CD14-positive monocyte (primary cell): ENCODE measurements at regions not wholly inside any gene's neighbourhood (a gene's known extent, or its start where the extent isn't known, plus 50 kb on each side); places are given as distances from the start of the nearest gene placed in this dataset.
"Not testable (repeated sequence)": the region's sequence is repeated elsewhere in the genome, so short reads cannot be mapped to it uniquely, and the experiment has no call there.

Experiments
- DNase-seq, 3 donors: peaks; one replicate each; pipeline ENCODE4 v3.0.0-alpha.2; 2011 to 2022
- H2AFZ ChIP-seq: 2 replicates; pipeline ENCODE4 v1.6.0; 2012; ENCODE audit warnings: mild to moderate bottlenecking, low read depth, low read length, inconsistent platforms; ENCODE audit not compliant: insufficient read depth, poor library complexity, severe bottlenecking
- H3K27ac ChIP-seq, 2 donors: 1 replicate in 1 of 2; 2 replicates in 1 of 2; pipeline ENCODE4 v1.5.1; 2012 to 2013; ENCODE audit warnings: low read length in 2 of 2, control low read depth in 1 of 2, inconsistent platforms in 1 of 2, low read depth in 1 of 2, mild to moderate bottlenecking in 1 of 2
- H3K27me3 ChIP-seq, 2 donors: one replicate each; pipeline versions ENCODE4 v1.6.0 to v1.6.1; 2011 to 2013; ENCODE audit warnings: low read length in 2 of 2; ENCODE audit not compliant: control insufficient read depth in 2 of 2, insufficient read depth in 2 of 2
- H3K36me3 ChIP-seq, 2 donors: replicated peaks in 1 of 2; 1 replicate in 1 of 2; 2 replicates in 1 of 2; pipeline versions ENCODE4 v1.5.1 to v1.6.1; 2012 to 2013; ENCODE audit warnings: low read length in 2 of 2, control low read depth in 1 of 2, inconsistent platforms in 1 of 2, mild to moderate bottlenecking in 1 of 2; ENCODE audit not compliant: insufficient read depth in 2 of 2, control insufficient read depth in 1 of 2
- H3K4me1 ChIP-seq, 2 donors: 1 replicate in 1 of 2; 2 replicates in 1 of 2; pipeline versions ENCODE4 v1.5.1 to v1.6.1; 2012 to 2013; ENCODE audit warnings: low read length in 2 of 2, control low read depth in 1 of 2, inconsistent platforms in 1 of 2, mild to moderate bottlenecking in 1 of 2, moderate library complexity in 1 of 2; ENCODE audit not compliant: insufficient read depth in 2 of 2, control insufficient read depth in 1 of 2
- H3K4me2 ChIP-seq: replicated peaks from 2 replicates; pipeline ENCODE3; 2012; ENCODE audit warnings: low read length, moderate library complexity, mild to moderate bottlenecking; ENCODE audit not compliant: poor library complexity, severe bottlenecking; ENCODE audit errors: extremely low read depth
- H3K4me3 ChIP-seq, 3 experiments: fragments of 200-600 bp in 1 of 3; sonication (generic) in 1 of 3; replicated peaks in 1 of 3; 1 replicate in 2 of 3; 2 replicates in 1 of 3; pipeline ENCODE4 v1.5.1; 2011 to 2013; ENCODE audit warnings: low read length in 3 of 3, mild to moderate bottlenecking in 3 of 3, control low read depth in 2 of 3, low read depth in 2 of 3, inconsistent platforms in 1 of 3, moderate library complexity in 1 of 3
- H3K79me2 ChIP-seq: 2 replicates; pipeline ENCODE4 v1.6.0; 2012; ENCODE audit warnings: mild to moderate bottlenecking, control low read depth, inconsistent platforms, low read length, moderate library complexity; ENCODE audit not compliant: insufficient read depth
- H3K9ac ChIP-seq: 2 replicates; pipeline ENCODE4 v1.6.0; 2017; ENCODE audit warnings: low read length, mild to moderate bottlenecking; ENCODE audit not compliant: insufficient read depth, poor library complexity, severe bottlenecking
- H3K9me3 ChIP-seq, 2 donors: replicated peaks in 1 of 2; 1 replicate in 1 of 2; 2 replicates in 1 of 2; pipeline versions ENCODE4 v1.5.1 to v1.6.1; 2012 to 2013; ENCODE audit warnings: low read length in 2 of 2, control low read depth in 1 of 2; ENCODE audit not compliant: control insufficient read depth in 1 of 2, insufficient read depth in 1 of 2
- H4K20me1 ChIP-seq: 2 replicates; pipeline ENCODE4 v1.6.0; 2012; ENCODE audit warnings: mild to moderate bottlenecking, low read length, control low read depth, moderate library complexity; ENCODE audit not compliant: insufficient read depth
- H3K27ac Mint-ChIP-seq, 7 donors: one replicate each; pipeline ENCODE4 v1.8.0; 2020; ENCODE audit warnings: mild to moderate bottlenecking in 7 of 7, mixed read lengths in 7 of 7, moderate library complexity in 6 of 7, inconsistent platforms in 2 of 7
- H3K27me3 Mint-ChIP-seq, 3 donors: one replicate each; pipeline ENCODE4 v1.8.0; 2021 to 2022; ENCODE audit warnings: low read depth in 3 of 3, mild to moderate bottlenecking in 3 of 3, mixed read lengths in 3 of 3, moderate library complexity in 3 of 3, inconsistent platforms in 1 of 3
- H3K36me3 Mint-ChIP-seq, 2 donors: one replicate each; pipeline ENCODE4 v1.8.0; 2020; ENCODE audit warnings: mixed read lengths in 2 of 2, inconsistent platforms in 1 of 2, mild to moderate bottlenecking in 1 of 2
- H3K4me1 Mint-ChIP-seq: one replicate; pipeline ENCODE4 v1.8.0; 2020; ENCODE audit warnings: mild to moderate bottlenecking, mixed read lengths
- H3K4me3 Mint-ChIP-seq, 2 donors: one replicate each; pipeline ENCODE4 v1.8.0; 2020; ENCODE audit warnings: mild to moderate bottlenecking in 2 of 2, mixed read lengths in 2 of 2, moderate library complexity in 1 of 2
- H3K9me3 Mint-ChIP-seq, 7 donors: one replicate each; pipeline ENCODE4 v1.8.0; 2020 to 2022; ENCODE audit warnings: mixed read lengths in 7 of 7, mild to moderate bottlenecking in 6 of 7, moderate library complexity in 6 of 7, inconsistent platforms in 2 of 7
- CTCF ChIP-seq: fragments of 200-600 bp; IDR thresholded peaks from one replicate; pipeline ENCODE4 v1.8.0; 2022; ENCODE audit warnings: antibody characterized with exemption, mild to moderate bottlenecking
- WGBS: methylation state at CpG from one replicate; pipeline ENCODE4 v1.1.5; 2013; ENCODE audit warnings: missing lambda C conversion rate; ENCODE audit not compliant: insufficient coverage; 5-methylcytosine and 5-hydroxymethylcytosine counted together
- intact Hi-C, 2 donors: fragments of 100-400 bp; cut with micrococcal nuclease; formaldehyde crosslinking; loops; one replicate each; pipeline versions ENCODE4 v1.15.0 to v1.15.1; 2023

GRCh38 chr5:23103566-23103965 is 250.4 kb upstream of the CDH12 start:
- intact Hi-C loops: no loop called here
- H3K9me3 ChIP-seq: peaks cover 14 to 17% of the 10 kb centered on the region in 2 donors
- TF ChIP-seq CTCF: no peak
- no peak overlapping the region for H3K4me2 ChIP-seq
- no peak overlapping the region for H3K27ac Mint-ChIP-seq
- H3K9me3 Mint-ChIP-seq: peaks cover 0 to 12% (median 7%) of the 10 kb centered on the region in 7 donors
- no peaks in the 10 kb centered on the region for H3K36me3 ChIP-seq
- no peak overlapping the region for H3K4me3 Mint-ChIP-seq
- no CpG with 5 or more reads among the region's 1 CpG for WGBS
- no peaks in the 10 kb centered on the region for H4K20me1 ChIP-seq
- no peaks in the 10 kb centered on the region for H3K79me2 ChIP-seq
- DNase-seq: no peak
- H3K9ac ChIP-seq: no peak overlapping the region
- no peaks in the 10 kb centered on the region for H3K4me1 ChIP-seq
- no peak overlapping the region for H3K27ac ChIP-seq
- H3K27me3 ChIP-seq: no peaks in the 10 kb centered on the region
- H2AFZ ChIP-seq: no peak overlapping the region
- H3K4me1 Mint-ChIP-seq: no peaks in the 10 kb centered on the region
- H3K36me3 Mint-ChIP-seq: no peaks in the 10 kb centered on the region
- no peak overlapping the region for H3K4me3 ChIP-seq
- H3K27me3 Mint-ChIP-seq: no peaks in the 10 kb centered on the region

GRCh38 chr5:23095418-23095817 is 242.3 kb upstream of the CDH12 start:
- H3K4me3 Mint-ChIP-seq, H2AFZ ChIP-seq, H3K4me1 ChIP-seq, H3K36me3 ChIP-seq, H3K4me3 ChIP-seq, H4K20me1 ChIP-seq, H3K4me1 Mint-ChIP-seq, H3K9me3 Mint-ChIP-seq, H3K27ac ChIP-seq, H3K79me2 ChIP-seq, H3K27me3 Mint-ChIP-seq, H3K27me3 ChIP-seq, H3K27ac Mint-ChIP-seq, DNase-seq, intact Hi-C loops, H3K36me3 Mint-ChIP-seq, H3K4me2 ChIP-seq, H3K9ac ChIP-seq, H3K9me3 ChIP-seq: not testable (repeated sequence)
- 88% methylated on average over 3 of the region's 7 CpGs for WGBS
